B cell (primary cell): ENCODE measurements at regions not wholly inside any gene's neighbourhood (a gene's known extent, or its start where the extent isn't known, plus 50 kb on each side); places are given as distances from the start of the nearest gene placed in this dataset.

Source experiments
- ATAC-seq: fragments of 200-7000 bp; cut with Tn5 transposase; one replicate; pipeline ENCODE4 v1.10.0; 2021; ENCODE audit warnings: low read depth, mild to moderate bottlenecking, moderate number of reproducible peaks, moderate library complexity
- CTCF ChIA-PET: fragments of 350-600 bp; sonication (Branson Sonifier 250); formaldehyde crosslinking; loops from one replicate; lab custom pipeline; 2021; ENCODE audit warnings: antibody characterized with exemption, inconsistent platforms; lab: Charles Lee
- POLR2A ChIA-PET: fragments of 350-600 bp; sonication (Branson Sonifier 250); formaldehyde crosslinking; loops from one replicate; lab custom pipeline; 2021; ENCODE audit warnings: antibody characterized with exemption; lab: Charles Lee
- DNase-seq: peaks from one replicate; pipeline ENCODE4 v3.0.0; 2013
- H2AFZ ChIP-seq: 2 replicates; pipeline ENCODE4 v1.6.1; 2012; ENCODE audit warnings: mild to moderate bottlenecking, low read depth, low read length; ENCODE audit not compliant: insufficient read depth, poor library complexity, severe bottlenecking
- H3K27ac ChIP-seq, 2 donors: 1 replicate in 1 of 2; 2 replicates in 1 of 2; pipeline ENCODE4 v1.5.1; 2012 to 2013; ENCODE audit warnings: low read length in 2 of 2, mild to moderate bottlenecking in 2 of 2, moderate library complexity in 1 of 2
- H3K27me3 ChIP-seq, 4 experiments: fragments of 200-600 bp in 1 of 4; sonication (generic) in 1 of 4; replicated peaks in 1 of 4; 1 replicate in 2 of 4; 2 replicates in 2 of 4; pipeline versions ENCODE4 v1.6.1 to v1.7.0; 2013 to 2016; ENCODE audit warnings: low read length in 3 of 4, mild to moderate bottlenecking in 2 of 4, mixed read lengths in 1 of 4, moderate library complexity in 1 of 4; ENCODE audit not compliant: insufficient read depth in 4 of 4, control insufficient read depth in 3 of 4; ENCODE audit errors: control extremely low read depth in 1 of 4
- H3K36me3 ChIP-seq, 2 experiments: replicated peaks in 1 of 2; 1 replicate in 1 of 2; 2 replicates in 1 of 2; pipeline versions ENCODE4 v1.6.1 to v1.7.1; 2013; ENCODE audit warnings: low read length in 1 of 2; ENCODE audit not compliant: insufficient read depth in 2 of 2, control insufficient read depth in 1 of 2; ENCODE audit errors: control extremely low read depth in 1 of 2, extremely low read depth in 1 of 2
- H3K4me1 ChIP-seq, 2 donors: fragments of 200-600 bp in 1 of 2; sonication (generic) in 1 of 2; 1 replicate in 1 of 2; 2 replicates in 1 of 2; pipeline versions ENCODE4 v1.5.1 to v1.6.1; 2013 to 2017; ENCODE audit warnings: low read length in 2 of 2; ENCODE audit not compliant: control insufficient read depth in 2 of 2, insufficient read depth in 2 of 2
- H3K4me2 ChIP-seq: replicated peaks from 2 replicates; pipeline ENCODE3; 2012; ENCODE audit warnings: mild to moderate bottlenecking, low read depth, low read length; ENCODE audit not compliant: poor library complexity, severe bottlenecking
- H3K4me3 ChIP-seq, 5 experiments: fragments of 200-600 bp in 1 of 5; sonication (generic) in 1 of 5; 1 replicate in 3 of 5; 2 replicates in 2 of 5; pipeline versions ENCODE4 v1.5.1 to v1.7.0; 2011 to 2016; ENCODE audit warnings: low read length in 4 of 5, mild to moderate bottlenecking in 4 of 5, low read depth in 2 of 5, control low read depth in 1 of 5, moderate library complexity in 1 of 5; ENCODE audit not compliant: insufficient read depth in 1 of 5; ENCODE audit errors: control extremely low read depth in 1 of 5, extremely low read depth in 1 of 5
- H3K79me2 ChIP-seq: fragments of 200-600 bp; sonication (generic); one replicate; pipeline ENCODE4 v1.6.0; 2016; ENCODE audit warnings: low read length; ENCODE audit not compliant: control insufficient read depth, insufficient read depth
- H3K9ac ChIP-seq: fragments of 200-600 bp; sonication (generic); 2 replicates; pipeline ENCODE4 v1.6.1; 2017; ENCODE audit warnings: mild to moderate bottlenecking, low read length, moderate library complexity
- H3K9me3 ChIP-seq, 3 donors: one replicate each; pipeline versions ENCODE4 v1.6.1 to v1.7.1; 2013; ENCODE audit warnings: low read length in 2 of 3; ENCODE audit not compliant: control insufficient read depth in 2 of 3, insufficient read depth in 1 of 3; ENCODE audit errors: control extremely low read depth in 1 of 3
- H4K20me1 ChIP-seq: 2 replicates; pipeline ENCODE4 v1.6.0; 2012; ENCODE audit warnings: mild to moderate bottlenecking, low read length; ENCODE audit not compliant: insufficient read depth, control insufficient read depth, poor library complexity, severe bottlenecking
- H3K27ac Mint-ChIP-seq: one replicate; pipeline ENCODE4 v1.8.0; 2021; ENCODE audit warnings: mixed read lengths
- H3K27me3 Mint-ChIP-seq: one replicate; pipeline ENCODE4 v1.8.0; 2021; ENCODE audit warnings: mixed read lengths
- H3K4me1 Mint-ChIP-seq: one replicate; pipeline ENCODE4 v1.8.0; 2021; ENCODE audit warnings: mixed read lengths
- H3K4me3 Mint-ChIP-seq: one replicate; pipeline ENCODE4 v1.8.0; 2021; ENCODE audit warnings: mixed read lengths
- H3K9me3 Mint-ChIP-seq: one replicate; pipeline ENCODE4 v1.8.0; 2022; ENCODE audit warnings: mixed read lengths; ENCODE audit not compliant: insufficient read depth
- EZH2 ChIP-seq: IDR thresholded peaks from 2 replicates; pipeline ENCODE4 v1.6.1; 2012; ENCODE audit warnings: borderline replicate concordance, low read depth, mild to moderate bottlenecking, moderate library complexity, low read length; ENCODE audit not compliant: insufficient read depth, poor library complexity, severe bottlenecking
- WGBS: methylation state at CpG from one replicate; pipeline ENCODE4 v1.1.5; 2013; ENCODE audit warnings: missing lambda C conversion rate; ENCODE audit not compliant: insufficient coverage; 5-methylcytosine and 5-hydroxymethylcytosine counted together
- intact Hi-C: fragments of 100-400 bp; cut with micrococcal nuclease; formaldehyde crosslinking; loops from one replicate; pipeline ENCODE4 v1.10.0; 2022
- TF ChIP-seq, protein P1 (sequence below): fragments of 200-600 bp; IDR thresholded peaks from one replicate; pipeline ENCODE4 v1.8.0; 2022; ENCODE audit warnings: antibody characterized with exemption, mild to moderate bottlenecking

GRCh38 chr13:40240293-40240692, 426.1 kb downstream of the FOXO1 start:
- H3K36me3 ChIP-seq = no peaks in the 10 kb centered on the region
- no peak overlapping the region for H3K4me2 ChIP-seq
- ATAC-seq (no peak), DNase-seq (no peak)
- intact Hi-C loops = no loop called here
- WGBS = 91% methylated on average over 1 of the region's 2 CpGs
- no peaks in the 10 kb centered on the region for H3K9me3 Mint-ChIP-seq
- H2AFZ ChIP-seq = no peak overlapping the region
- CTCF ChIA-PET = no interaction called here
- no peak for TF ChIP-seq EZH2
- TF ChIP-seq, protein P1, sequence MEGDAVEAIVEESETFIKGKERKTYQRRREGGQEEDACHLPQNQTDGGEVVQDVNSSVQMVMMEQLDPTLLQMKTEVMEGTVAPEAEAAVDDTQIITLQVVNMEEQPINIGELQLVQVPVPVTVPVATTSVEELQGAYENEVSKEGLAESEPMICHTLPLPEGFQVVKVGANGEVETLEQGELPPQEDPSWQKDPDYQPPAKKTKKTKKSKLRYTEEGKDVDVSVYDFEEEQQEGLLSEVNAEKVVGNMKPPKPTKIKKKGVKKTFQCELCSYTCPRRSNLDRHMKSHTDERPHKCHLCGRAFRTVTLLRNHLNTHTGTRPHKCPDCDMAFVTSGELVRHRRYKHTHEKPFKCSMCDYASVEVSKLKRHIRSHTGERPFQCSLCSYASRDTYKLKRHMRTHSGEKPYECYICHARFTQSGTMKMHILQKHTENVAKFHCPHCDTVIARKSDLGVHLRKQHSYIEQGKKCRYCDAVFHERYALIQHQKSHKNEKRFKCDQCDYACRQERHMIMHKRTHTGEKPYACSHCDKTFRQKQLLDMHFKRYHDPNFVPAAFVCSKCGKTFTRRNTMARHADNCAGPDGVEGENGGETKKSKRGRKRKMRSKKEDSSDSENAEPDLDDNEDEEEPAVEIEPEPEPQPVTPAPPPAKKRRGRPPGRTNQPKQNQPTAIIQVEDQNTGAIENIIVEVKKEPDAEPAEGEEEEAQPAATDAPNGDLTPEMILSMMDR = no peak
- POLR2A ChIA-PET = no interaction called here
- no peak overlapping the region for H3K27ac Mint-ChIP-seq
- H4K20me1 ChIP-seq = no peaks in the 10 kb centered on the region
- no peaks in the 10 kb centered on the region for H3K4me1 Mint-ChIP-seq
- H3K4me3 Mint-ChIP-seq = no peak overlapping the region
- H3K9me3 ChIP-seq = no peaks in the 10 kb centered on the region
- H3K79me2 ChIP-seq = no peaks in the 10 kb centered on the region
- no peaks in the 10 kb centered on the region for H3K27me3 Mint-ChIP-seq
- no peak overlapping the region for H3K9ac ChIP-seq
- no peak overlapping the region for H3K27ac ChIP-seq
- no peak overlapping the region for H3K4me3 ChIP-seq
- H3K4me1 ChIP-seq = no peaks in the 10 kb centered on the region
- H3K27me3 ChIP-seq = no peaks in the 10 kb centered on the region

DNA sequence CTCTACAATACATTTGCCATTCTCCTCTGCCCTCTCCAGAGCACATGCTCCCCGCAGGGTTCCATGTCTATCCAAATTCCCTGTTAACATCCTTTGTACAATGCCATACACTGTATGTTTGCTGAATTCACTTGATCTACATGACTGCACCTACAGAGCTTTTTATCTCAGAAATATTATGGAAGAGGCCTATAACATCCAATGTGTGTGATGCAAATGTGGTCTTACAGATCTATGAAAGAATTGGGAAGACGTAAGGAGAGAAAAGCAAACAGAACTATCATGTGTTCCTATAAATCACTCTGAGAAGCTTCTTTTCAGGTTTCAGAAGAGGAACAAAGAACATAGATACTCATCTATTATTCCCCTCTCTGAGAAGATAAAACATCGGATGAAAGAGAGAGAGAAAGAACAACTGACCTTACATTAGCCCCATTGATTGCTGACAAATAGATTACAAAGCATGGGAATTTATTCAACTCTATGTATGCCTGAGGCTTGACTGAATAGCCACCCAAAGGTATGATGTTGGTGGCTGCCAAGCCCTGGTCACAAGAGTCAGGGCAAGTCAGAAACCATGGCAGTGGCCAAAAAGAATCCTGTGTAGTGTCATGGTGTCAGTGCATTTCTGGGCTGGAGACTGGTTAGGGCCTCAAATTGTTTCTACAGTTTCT, 425.2 kb downstream of the FOXO1 start:
- intact Hi-C loops = no loop called here

More for the DNA sequence above, 425.2 kb downstream of the FOXO1 start:
- Histone ChIP-seq H3K79me2 (no peaks in the 10 kb centered on the region), H3K9me3 (no peaks in the 10 kb centered on the region), H3K36me3 (no peaks in the 10 kb centered on the region), H3K27ac (no peak overlapping the region), H3K4me2 (no peak overlapping the region), H3K4me1 (no peaks in the 10 kb centered on the region), H3K27me3 (no peaks in the 10 kb centered on the region), H4K20me1 (no peaks in the 10 kb centered on the region), H3K4me3 (no peak overlapping the region), H2AFZ (no peak overlapping the region), H3K9ac (no peak overlapping the region)
- POLR2A ChIA-PET = no interaction called here
- DNase-seq (no peak), ATAC-seq (no peak)
- no peak overlapping the region for H3K27ac Mint-ChIP-seq
- H3K27me3 Mint-ChIP-seq = no peaks in the 10 kb centered on the region
- TF ChIP-seq, protein P1 = no peak
- no peak for TF ChIP-seq EZH2
- no peak overlapping the region for H3K4me3 Mint-ChIP-seq
- 100% methylated on average over 1 of the region's 3 CpGs for WGBS
- H3K9me3 Mint-ChIP-seq = no peaks in the 10 kb centered on the region
- no peaks in the 10 kb centered on the region for H3K4me1 Mint-ChIP-seq
- CTCF ChIA-PET = interaction anchor here (0.5 kb wide), 1 partner anchor 453 kb away, joined by 7 read pairs; no protein-coding TSS in a partner anchor
